HTR-8/SVneo (cell line): ENCODE measurements at regions not wholly inside any gene's neighbourhood (a gene's known extent, or its start where the extent isn't known, plus 50 kb on each side); places are given as distances from the start of the nearest gene placed in this dataset.

Experiments
- DNase-seq: peaks from one replicate; pipeline ENCODE4 v3.0.0; 2011; ENCODE audit warnings: low spot score, mixed read lengths; ENCODE audit not compliant: insufficient read length
- FAIRE-seq: peaks from 2 replicates; lab custom pipeline; 2011; peaks lifted over from hg19 to GRCh38; lab: Jason Lieb, UNC

- DNase-seq (no peak), FAIRE-seq (no peak)
These were observed 504.6 kb upstream of the B3GAT1 start for GRCh38 chr11:134916421-134917213.

DNA sequence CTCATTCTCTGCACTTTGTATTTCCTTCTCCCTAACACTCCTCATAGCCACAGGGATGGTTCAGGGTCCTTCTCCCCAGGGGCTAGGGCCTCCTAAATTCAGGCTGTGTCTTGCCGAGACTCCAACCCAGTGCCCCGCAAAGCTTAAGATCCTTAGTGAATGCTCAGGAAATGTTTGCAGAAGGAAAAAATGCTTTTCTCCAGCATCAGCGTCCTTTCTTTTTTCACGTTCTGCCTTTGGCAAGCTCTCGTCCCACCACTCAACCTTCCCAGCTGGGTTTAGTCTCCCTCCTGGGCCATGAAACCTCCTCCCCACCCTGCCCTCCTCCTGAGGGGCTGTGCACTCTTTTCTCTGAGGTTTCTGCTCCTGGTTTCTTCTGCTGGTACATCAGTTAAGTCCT, 503.8 kb upstream of the B3GAT1 start:
- DNase-seq = no peak
- FAIRE-seq = no peak

GRCh38 chr11:134915212-134915611, 503.2 kb upstream of the B3GAT1 start:
- DNase-seq (no peak), FAIRE-seq (no peak)

DNA sequence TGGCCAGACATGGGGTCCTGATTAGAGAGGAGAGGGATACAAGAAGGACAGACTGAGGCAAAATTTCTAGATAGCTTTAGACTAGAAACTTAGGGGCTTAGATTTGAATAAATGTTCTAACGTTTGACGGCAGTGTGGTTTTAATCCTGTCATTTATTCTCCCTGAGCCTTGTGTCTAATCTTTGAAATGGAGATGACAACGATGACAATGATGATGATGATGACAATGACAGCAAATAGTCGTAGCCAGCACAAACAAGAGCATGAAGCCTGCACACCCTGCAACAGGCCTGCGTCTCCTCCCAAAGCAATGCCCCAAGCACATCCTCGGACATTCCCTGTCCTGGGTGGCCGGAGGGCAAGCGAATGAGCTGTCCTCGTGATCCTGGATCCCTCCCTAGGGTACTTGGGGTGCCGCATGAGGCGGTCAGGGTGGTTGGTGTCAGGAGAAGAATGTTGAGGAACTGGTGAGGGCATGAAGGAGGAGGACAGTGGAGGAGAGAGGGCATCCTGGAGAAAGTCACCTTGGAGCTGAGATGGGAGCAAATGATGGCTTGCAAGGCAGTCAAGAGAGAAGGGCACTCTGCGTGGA, 502.1 kb upstream of the B3GAT1 start:
- FAIRE-seq (no peak), DNase-seq (no peak)

- DNase-seq (no peak), FAIRE-seq (no peak)
These were observed 501.3 kb upstream of the B3GAT1 start for GRCh38 chr11:134913391-134913790.

DNA sequence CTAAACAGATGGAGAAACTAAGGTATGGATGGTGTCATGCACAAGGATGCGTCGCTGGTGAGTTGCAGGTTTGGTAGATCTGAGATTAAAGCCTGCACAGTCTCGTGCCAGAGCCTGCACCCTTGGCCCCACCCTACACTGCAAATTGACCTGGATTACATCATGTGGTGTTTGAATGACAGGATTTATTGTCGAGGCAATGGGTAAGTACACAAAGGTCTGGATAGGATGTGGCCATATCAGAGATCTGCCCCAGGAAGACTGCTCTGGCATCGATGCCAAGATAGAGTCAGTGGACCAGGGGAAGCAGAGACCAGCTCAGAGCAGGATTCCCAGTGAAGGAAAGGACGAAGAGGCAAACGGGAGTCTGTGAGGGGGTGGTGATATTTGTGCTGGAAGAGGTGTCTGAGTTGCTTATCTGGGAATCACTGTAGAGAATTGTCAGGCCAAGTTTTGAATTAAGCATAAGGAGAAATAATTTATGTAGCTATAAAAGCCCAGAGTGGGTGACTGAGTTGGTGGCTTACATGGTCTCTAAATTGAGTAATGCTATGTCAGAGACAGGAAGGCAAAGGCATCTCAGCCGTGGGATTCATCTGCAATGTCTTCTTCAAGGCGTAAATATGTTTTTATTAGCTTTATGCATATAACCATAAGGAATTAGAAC, 499.6 kb upstream of the B3GAT1 start:
- DNase-seq (no peak), FAIRE-seq (no peak)

DNA sequence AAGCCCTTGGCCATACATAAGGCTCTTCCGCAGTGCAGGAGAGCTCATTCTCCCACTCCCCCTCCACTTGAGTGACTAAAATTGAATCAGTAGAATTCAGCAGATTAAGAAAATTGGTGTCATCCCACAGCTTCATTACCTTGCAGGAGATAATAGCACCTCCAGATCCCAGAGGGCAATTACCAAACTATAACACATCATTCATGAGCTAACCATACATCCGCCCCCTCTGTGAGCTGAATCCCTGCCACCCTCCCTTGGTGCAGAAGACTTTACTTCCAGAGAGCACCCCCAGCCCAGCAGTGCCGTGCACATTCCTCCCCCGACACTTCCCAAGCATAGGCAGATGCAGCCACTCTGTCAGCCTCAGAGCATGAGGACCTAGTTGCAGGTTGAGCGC, 496.5 kb upstream of the B3GAT1 start:
- DNase-seq = no peak
- no peak for FAIRE-seq

DNA sequence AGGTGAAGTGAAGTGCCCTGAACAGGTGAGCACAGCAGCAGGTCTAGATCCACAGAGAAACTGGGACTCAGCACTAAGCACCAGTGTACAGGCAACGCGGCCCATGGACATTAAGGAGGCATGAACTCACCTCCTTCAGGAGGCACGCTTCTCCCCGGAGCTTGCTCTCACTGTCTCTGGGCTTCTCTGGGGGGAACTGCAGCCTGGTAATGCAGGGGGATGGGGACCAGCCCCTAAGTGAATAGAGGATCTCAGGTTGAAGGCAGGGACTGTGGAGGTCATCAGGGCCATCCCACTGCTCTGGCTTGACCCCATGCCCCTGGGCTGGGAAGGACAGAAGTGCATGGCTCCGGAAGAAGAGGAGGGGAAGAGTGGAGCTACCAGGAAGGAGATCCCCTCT, 495.6 kb upstream of the B3GAT1 start:
- FAIRE-seq (no peak), DNase-seq (no peak)

- no peak for DNase-seq
- FAIRE-seq = no peak
These were observed 494.4 kb upstream of the B3GAT1 start for GRCh38 chr11:134906356-134906955.

DNA sequence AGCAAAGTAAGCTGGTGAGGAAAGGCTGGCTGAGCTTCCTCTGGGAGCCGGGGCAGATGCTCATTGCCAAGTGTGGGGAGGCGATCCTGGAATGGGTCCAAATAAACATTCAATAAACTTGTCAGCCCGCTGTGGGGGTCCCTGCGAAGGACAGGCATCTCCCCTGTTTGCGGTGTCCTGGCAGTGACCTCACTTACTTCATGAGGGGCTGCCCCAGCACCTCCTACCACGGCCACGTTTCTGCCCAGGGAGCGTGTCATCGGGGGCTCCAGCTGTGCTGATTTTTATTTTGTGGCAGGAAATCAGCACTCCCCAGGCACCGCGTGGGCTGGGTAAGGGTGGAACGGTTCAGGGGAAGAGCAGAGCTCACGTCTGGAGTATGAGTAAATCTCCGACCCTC, 493.9 kb upstream of the B3GAT1 start:
- FAIRE-seq = no peak

GRCh38 chr11:134905517-134905916, 493.5 kb upstream of the B3GAT1 start:
- DNase-seq (no peak), FAIRE-seq (no peak)

More for the DNA sequence above, 493.9 kb upstream of the B3GAT1 start:
- DNase-seq = no peak

GRCh38 chr11:134904103-134904790, 492.2 kb upstream of the B3GAT1 start:
- DNase-seq (no peak), FAIRE-seq (no peak)

DNA sequence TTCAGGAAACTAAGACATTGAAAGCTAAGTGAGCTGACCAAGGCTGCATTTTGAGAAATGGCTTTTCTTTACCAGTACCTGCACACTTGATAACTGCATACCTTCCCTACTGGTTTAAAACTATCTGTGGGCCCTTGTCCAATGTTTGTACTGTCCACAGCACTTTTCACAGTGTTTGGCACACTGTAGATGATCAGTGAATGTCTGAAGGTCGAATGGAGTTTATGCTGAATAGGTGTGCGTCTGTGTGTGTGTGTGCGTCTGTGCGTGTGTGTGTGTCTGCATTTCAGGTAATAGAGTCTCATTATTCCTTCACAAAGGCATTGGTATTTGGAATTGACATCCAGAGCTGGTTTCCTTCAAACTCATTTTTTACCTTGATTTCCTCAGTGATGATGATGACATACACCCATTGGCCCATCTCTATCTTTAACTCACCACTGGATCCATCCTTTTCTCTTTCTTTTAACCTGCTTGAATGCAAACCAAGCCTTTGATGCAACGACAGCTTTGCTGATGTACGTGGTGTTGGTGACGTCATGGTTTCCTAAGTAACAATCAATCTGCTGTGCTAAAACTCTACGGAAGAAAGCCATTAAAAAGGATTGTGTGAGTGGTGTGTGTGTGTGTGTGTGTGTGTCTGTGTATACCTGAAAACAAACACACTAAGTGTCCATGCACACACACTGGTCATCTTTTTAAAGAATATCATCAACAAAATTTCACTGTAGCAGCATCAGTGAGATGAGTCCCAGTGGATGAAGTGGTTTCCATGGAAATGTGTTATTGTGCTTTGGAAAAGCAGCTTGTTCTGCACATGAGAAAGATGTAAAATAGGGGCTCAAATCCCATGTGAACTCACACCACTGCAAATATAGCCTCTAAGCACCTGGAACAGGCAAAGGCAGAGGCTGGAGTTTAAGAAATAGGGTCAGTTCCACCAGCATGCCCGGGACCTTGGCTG, 490.2 kb upstream of the B3GAT1 start:
- FAIRE-seq (no peak), DNase-seq (no peak)

DNA sequence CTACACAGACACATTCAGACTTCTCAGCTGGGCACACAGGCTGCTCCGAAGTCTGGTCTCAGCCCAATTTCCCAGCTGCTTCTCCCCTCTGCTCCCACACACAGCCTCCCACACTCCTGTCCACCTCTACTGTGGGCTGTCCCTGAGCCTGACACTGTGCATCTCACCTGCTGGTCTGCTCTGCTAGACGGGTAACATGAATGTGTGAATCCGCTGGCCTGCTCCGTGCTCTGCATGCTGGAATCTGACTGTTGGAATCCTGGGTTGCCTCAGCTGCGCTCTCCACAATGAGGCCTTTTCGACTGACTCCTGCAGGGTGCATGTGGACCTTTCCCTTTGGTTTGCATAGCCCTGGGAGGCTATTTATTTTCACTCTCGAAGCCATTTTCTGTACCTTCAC, 489.5 kb upstream of the B3GAT1 start:
- FAIRE-seq = no peak
- DNase-seq = no peak

DNA sequence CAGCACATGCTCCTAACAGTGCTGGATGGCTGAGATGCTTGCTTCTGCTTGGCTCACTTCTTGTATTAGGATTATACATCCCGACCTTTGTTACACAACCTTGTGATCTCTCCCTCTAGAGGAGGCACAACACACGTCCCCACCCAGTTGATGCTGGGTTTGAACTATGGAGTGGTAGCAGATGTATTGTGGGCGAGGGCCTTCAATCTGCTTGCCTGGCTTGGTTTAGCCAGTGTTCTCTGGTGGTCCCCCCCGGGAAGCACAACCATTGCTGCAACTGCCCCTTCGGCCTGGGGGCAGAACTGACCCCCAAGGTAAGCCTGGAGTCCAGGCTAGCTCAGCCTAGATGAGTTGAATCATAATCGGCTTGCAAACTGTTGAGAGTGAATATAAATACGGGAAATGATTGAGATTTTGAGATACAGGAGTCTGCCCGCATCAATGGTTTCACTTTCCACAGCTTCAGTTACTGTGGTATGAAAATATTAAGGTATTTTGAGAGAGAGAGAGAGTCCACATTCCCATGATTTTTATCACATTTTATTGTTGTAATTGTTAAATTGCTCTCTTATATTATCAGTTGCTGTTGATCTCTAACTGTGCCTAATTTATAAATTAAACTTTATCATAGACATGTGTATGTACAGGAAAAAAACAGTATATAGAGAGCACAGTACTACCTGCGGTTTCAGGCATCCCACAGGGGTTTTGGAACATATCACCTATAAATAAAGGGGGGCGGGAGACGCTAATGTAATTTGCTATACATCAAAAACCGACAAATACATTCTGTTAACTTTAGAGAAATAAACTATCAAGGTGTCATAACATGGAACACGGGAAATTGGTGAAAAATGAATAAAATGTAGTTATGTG, 482.0 kb upstream of the B3GAT1 start:
- DNase-seq (no peak), FAIRE-seq (no peak)

DNA sequence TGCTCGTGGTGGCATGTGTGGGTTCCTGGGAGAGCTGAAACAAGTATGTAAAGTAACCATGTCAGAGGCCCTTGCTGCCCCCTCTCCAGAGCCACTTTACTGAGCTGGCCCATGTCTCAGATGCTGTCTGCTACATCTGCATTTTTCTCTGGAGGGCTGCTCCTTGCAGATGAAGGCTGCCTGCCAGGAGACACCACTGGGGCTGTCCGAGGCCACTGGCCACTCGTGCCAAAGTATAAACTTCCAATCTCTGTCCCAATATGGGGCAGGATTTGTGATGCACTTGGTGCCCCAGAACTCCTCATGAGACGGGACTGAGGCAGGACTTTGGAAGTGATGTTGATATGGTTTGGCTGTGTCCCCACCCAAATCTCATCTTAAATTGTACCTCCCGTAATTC, 478.4 kb upstream of the B3GAT1 start:
- DNase-seq (no peak), FAIRE-seq (no peak)

GRCh38 chr11:134889832-134890231, 477.8 kb upstream of the B3GAT1 start:
- DNase-seq (no peak), FAIRE-seq (no peak)

- no peak for DNase-seq
- FAIRE-seq = no peak
These were observed 476.8 kb upstream of the B3GAT1 start for GRCh38 chr11:134888821-134889220.
